SK-N-SH (cell line): ENCODE measurements at regions not wholly inside any gene's neighbourhood (a gene's known extent, or its start where the extent isn't known, plus 50 kb on each side); places are given as distances from the start of the nearest gene placed in this dataset.

ENCODE experiments used
- CTCF ChIA-PET: fragments of 300-600, 350-600 bp; formaldehyde crosslinking; extraction: SDS; loops from one replicate; lab custom pipeline; 2021; lab: Yijun Ruan, JAX
- POLR2A ChIA-PET: fragments of 350-600 bp; sonication (Branson Sonifier 250); formaldehyde crosslinking; extraction: SDS; loops from one replicate; lab custom pipeline; 2020; ENCODE audit warnings: antibody characterized with exemption, inconsistent platforms; lab: Yijun Ruan, JAX
- DNase-seq: peaks from one replicate; pipeline ENCODE4 v3.0.0; 2012
- H2AFZ ChIP-seq: fragments of 200-600 bp; sonication (generic); 2 replicates; pipeline ENCODE4 v1.8.1; 2016; ENCODE audit warnings: antibody characterized with exemption, mild to moderate bottlenecking, low read depth
- H3F3A ChIP-seq: fragments of 200-600 bp; sonication (generic); replicated peaks from 2 replicates; pipeline ENCODE3; 2016; ENCODE audit warnings: antibody characterized with exemption, mild to moderate bottlenecking; ENCODE audit not compliant: insufficient read depth
- H3K27ac ChIP-seq, 2 experiments: fragments of 200-500 bp in 1 of 2; fragments of 200-600 bp in 1 of 2; sonication (Bioruptor generic) in 1 of 2; sonication (generic), shearing (Covaris generic) in 1 of 2; 2 replicates each; pipeline versions ENCODE4 v1.5.1 to v1.6.1; 2014 to 2016; ENCODE audit warnings: low read depth in 2 of 2, inconsistent platforms in 1 of 2, low read length in 1 of 2, mild to moderate bottlenecking in 1 of 2, mixed read lengths in 1 of 2
- H3K27me3 ChIP-seq: fragments of 200-600 bp; sonication (generic), shearing (Covaris generic); 2 replicates; pipeline ENCODE4 v1.6.1; 2016; ENCODE audit warnings: mixed run types; ENCODE audit not compliant: insufficient read depth
- H3K36me3 ChIP-seq, 2 experiments: fragments of 200-500 bp in 1 of 2; fragments of 200-600 bp in 1 of 2; sonication (Bioruptor generic) in 1 of 2; sonication (generic) in 1 of 2; replicated peaks in 1 of 2; 2 replicates each; pipeline versions ENCODE3 to v1.5.1; 2014 to 2016; ENCODE audit warnings: low read length in 1 of 2, mild to moderate bottlenecking in 1 of 2; ENCODE audit not compliant: insufficient read depth in 2 of 2, control insufficient read depth in 1 of 2
- H3K4me1 ChIP-seq, 2 experiments: fragments of 200-500 bp in 1 of 2; fragments of 200-600 bp in 1 of 2; sonication (Bioruptor generic) in 1 of 2; sonication (generic), shearing (Covaris generic) in 1 of 2; 2 replicates each; pipeline versions ENCODE4 v1.5.1 to v1.6.1; 2014 to 2016; ENCODE audit warnings: low read depth in 1 of 2, low read length in 1 of 2, mixed run types in 1 of 2; ENCODE audit not compliant: insufficient read depth in 2 of 2, control insufficient read depth in 1 of 2
- H3K4me2 ChIP-seq: fragments of 200-600 bp; sonication (generic), shearing (Covaris generic); 2 replicates; pipeline ENCODE4 v1.6.1; 2017; ENCODE audit warnings: mixed run types
- H3K4me3 ChIP-seq, 2 experiments: fragments of 200-500 bp in 1 of 2; fragments of 200-600 bp in 1 of 2; sonication (Bioruptor generic) in 1 of 2; sonication (generic), shearing (Covaris generic) in 1 of 2; 2 replicates each; pipeline versions ENCODE4 v1.5.1 to v1.8.1; 2014 to 2016; ENCODE audit warnings: low read depth in 2 of 2, inconsistent platforms in 1 of 2, low read length in 1 of 2, mild to moderate bottlenecking in 1 of 2, mixed read lengths in 1 of 2, moderate library complexity in 1 of 2
- H3K79me2 ChIP-seq: fragments of 200-600 bp; sonication (generic); 2 replicates; pipeline ENCODE4 v1.8.1; 2017; ENCODE audit warnings: mild to moderate bottlenecking; ENCODE audit not compliant: insufficient read depth
- H3K9ac ChIP-seq: fragments of 200-600 bp; sonication (generic); 2 replicates; pipeline ENCODE4 v1.6.1; 2017; ENCODE audit warnings: mixed run types
- H3K9me2 ChIP-seq: fragments of 200-600 bp; sonication (generic); 2 replicates; pipeline ENCODE4 v1.6.1; 2017; ENCODE audit warnings: mixed run types
- H3K9me3 ChIP-seq: fragments of 200-600 bp; sonication (generic); 2 replicates; pipeline ENCODE4 v1.6.1; 2017; ENCODE audit warnings: mixed run types, mild to moderate bottlenecking, moderate library complexity
- H4K20me1 ChIP-seq: fragments of 200-600 bp; sonication (generic); 2 replicates; pipeline ENCODE4 v1.6.1; 2017; ENCODE audit warnings: mild to moderate bottlenecking, mixed run types; ENCODE audit not compliant: insufficient read depth
- CHD2 ChIP-seq: fragments of 150-350 bp; IDR thresholded peaks from 2 replicates; pipeline ENCODE4 v1.6.1; 2018; ENCODE audit warnings: low read length; ENCODE audit not compliant: partially characterized antibody
- FOXJ3 ChIP-seq: sonication (generic); formaldehyde crosslinking; IDR thresholded peaks from 2 replicates; pipeline ENCODE4 v1.5.1; 2020; ENCODE audit warnings: mild to moderate bottlenecking, missing genetic modification reagents
- GABPA ChIP-seq: IDR thresholded peaks from 2 replicates; pipeline ENCODE4 v1.4.0; 2012; ENCODE audit warnings: low read depth, mild to moderate bottlenecking
- JUND ChIP-seq: IDR thresholded peaks from 2 replicates; pipeline ENCODE4 v1.4.0; 2012
- MEF2A ChIP-seq: IDR thresholded peaks from 2 replicates; pipeline ENCODE4 v1.4.0; 2012; ENCODE audit warnings: low read depth, borderline replicate concordance
- MXI1 ChIP-seq: IDR thresholded peaks from 2 replicates; pipeline ENCODE4 v1.6.1; 2012; ENCODE audit warnings: mild to moderate bottlenecking, low read depth, low read length, improper control_type of control experiment
- NFIC ChIP-seq: IDR thresholded peaks from 2 replicates; pipeline ENCODE4 v1.4.0; 2012; ENCODE audit warnings: borderline replicate concordance
- POLR2AphosphoS5 ChIP-seq: IDR thresholded peaks from 2 replicates; pipeline ENCODE4 v1.6.1; 2012; ENCODE audit warnings: low read depth, low read length
- RAD21 ChIP-seq: IDR thresholded peaks from 2 replicates; pipeline ENCODE4 v1.6.1; 2012; ENCODE audit warnings: mild to moderate bottlenecking, low read length
- RFX5 ChIP-seq: IDR thresholded peaks from 2 replicates; pipeline ENCODE4 v1.6.1; 2012; ENCODE audit warnings: mild to moderate bottlenecking, improper control_type of control experiment, low read length
- RXRA ChIP-seq: IDR thresholded peaks from 2 replicates; pipeline ENCODE4 v1.4.0; 2012; ENCODE audit warnings: low read depth, mild to moderate bottlenecking, borderline replicate concordance
- SIN3A ChIP-seq: IDR thresholded peaks from 2 replicates; pipeline ENCODE4 v1.6.1; 2012; ENCODE audit warnings: low read depth, mild to moderate bottlenecking, low read length, moderate library complexity, borderline replicate concordance
- TCF12 ChIP-seq: IDR thresholded peaks from 2 replicates; pipeline ENCODE4 v1.4.0; 2012
- USF1 ChIP-seq: IDR thresholded peaks from 2 replicates; pipeline ENCODE4 v1.4.0; 2012; ENCODE audit warnings: low read depth, borderline replicate concordance
- YY1 ChIP-seq: IDR thresholded peaks from 2 replicates; pipeline ENCODE4 v1.4.0; 2012; ENCODE audit warnings: low read depth, mild to moderate bottlenecking
- WGBS: methylation state at CpG from one replicate; pipeline ENCODE4 v1.1.6; 2017; ENCODE audit warnings: low lambda C conversion rate; 5-methylcytosine and 5-hydroxymethylcytosine counted together
- TF ChIP-seq, protein P1 (sequence below): fragments of 150-350 bp; IDR thresholded peaks from 2 replicates; pipeline ENCODE4 v1.6.1; 2017; ENCODE audit warnings: antibody characterized with exemption, low read length, low read depth, borderline replicate concordance
- TF ChIP-seq, protein P2 (sequence below): IDR thresholded peaks from 2 replicates; pipeline ENCODE4 v1.6.1; 2012; ENCODE audit warnings: mild to moderate bottlenecking, low read depth, low read length, moderate library complexity
- TF ChIP-seq, protein P3 (sequence below): fragments of 200-600 bp; sonication (generic); IDR thresholded peaks from 2 replicates; pipeline ENCODE4 v1.6.1; 2017; ENCODE audit warnings: antibody characterized with exemption, mild to moderate bottlenecking, moderate library complexity
- TF ChIP-seq, protein P4 (sequence below): IDR thresholded peaks from 2 replicates; pipeline ENCODE4 v1.4.0; 2012; ENCODE audit warnings: low read depth, borderline replicate concordance
- TF ChIP-seq, protein P5 (sequence below): IDR thresholded peaks from 2 replicates; pipeline ENCODE4 v1.4.0; 2012; ENCODE audit warnings: low read depth

GRCh38 chr2:45167920-45168629 lies 158.8 kb upstream of the SIX2 start:
- Histone ChIP-seq H3K9me2 (no peaks in the 10 kb centered on the region), H3K27me3 (no peaks in the 10 kb centered on the region), H3K4me2 (peak overlapping the region; percentile 76), H4K20me1 (no peaks in the 10 kb centered on the region), H3K36me3 (no peaks in the 10 kb centered on the region), H3F3A (peaks cover 20% of the 10 kb centered on the region), H3K9ac (no peak overlapping the region), H3K4me1 (peaks cover 8 to 14% of the 10 kb centered on the region in 2 experiments; a peak in 3 of 4 replicates), H3K79me2 (no peaks in the 10 kb centered on the region), H3K27ac (no peak overlapping the region), H3K9me3 (no peaks in the 10 kb centered on the region), H3K4me3 (peak overlapping the region in 1 of 2 experiments; percentile 62; a peak in 3 of 4 replicates), H2AFZ (0 out of 2 replicates have a peak overlapping the region, but pooled peaks have one; percentile 65)
- TF ChIP-seq POLR2AphosphoS5, result no peak
- no peak for TF ChIP-seq FOXJ3 (CRISPR knock-in tag)
- TF ChIP-seq SIN3A, result no peak
- TF ChIP-seq, protein P1, sequence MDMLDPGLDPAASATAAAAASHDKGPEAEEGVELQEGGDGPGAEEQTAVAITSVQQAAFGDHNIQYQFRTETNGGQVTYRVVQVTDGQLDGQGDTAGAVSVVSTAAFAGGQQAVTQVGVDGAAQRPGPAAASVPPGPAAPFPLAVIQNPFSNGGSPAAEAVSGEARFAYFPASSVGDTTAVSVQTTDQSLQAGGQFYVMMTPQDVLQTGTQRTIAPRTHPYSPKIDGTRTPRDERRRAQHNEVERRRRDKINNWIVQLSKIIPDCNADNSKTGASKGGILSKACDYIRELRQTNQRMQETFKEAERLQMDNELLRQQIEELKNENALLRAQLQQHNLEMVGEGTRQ, result no peak
- TF ChIP-seq, protein P2, sequence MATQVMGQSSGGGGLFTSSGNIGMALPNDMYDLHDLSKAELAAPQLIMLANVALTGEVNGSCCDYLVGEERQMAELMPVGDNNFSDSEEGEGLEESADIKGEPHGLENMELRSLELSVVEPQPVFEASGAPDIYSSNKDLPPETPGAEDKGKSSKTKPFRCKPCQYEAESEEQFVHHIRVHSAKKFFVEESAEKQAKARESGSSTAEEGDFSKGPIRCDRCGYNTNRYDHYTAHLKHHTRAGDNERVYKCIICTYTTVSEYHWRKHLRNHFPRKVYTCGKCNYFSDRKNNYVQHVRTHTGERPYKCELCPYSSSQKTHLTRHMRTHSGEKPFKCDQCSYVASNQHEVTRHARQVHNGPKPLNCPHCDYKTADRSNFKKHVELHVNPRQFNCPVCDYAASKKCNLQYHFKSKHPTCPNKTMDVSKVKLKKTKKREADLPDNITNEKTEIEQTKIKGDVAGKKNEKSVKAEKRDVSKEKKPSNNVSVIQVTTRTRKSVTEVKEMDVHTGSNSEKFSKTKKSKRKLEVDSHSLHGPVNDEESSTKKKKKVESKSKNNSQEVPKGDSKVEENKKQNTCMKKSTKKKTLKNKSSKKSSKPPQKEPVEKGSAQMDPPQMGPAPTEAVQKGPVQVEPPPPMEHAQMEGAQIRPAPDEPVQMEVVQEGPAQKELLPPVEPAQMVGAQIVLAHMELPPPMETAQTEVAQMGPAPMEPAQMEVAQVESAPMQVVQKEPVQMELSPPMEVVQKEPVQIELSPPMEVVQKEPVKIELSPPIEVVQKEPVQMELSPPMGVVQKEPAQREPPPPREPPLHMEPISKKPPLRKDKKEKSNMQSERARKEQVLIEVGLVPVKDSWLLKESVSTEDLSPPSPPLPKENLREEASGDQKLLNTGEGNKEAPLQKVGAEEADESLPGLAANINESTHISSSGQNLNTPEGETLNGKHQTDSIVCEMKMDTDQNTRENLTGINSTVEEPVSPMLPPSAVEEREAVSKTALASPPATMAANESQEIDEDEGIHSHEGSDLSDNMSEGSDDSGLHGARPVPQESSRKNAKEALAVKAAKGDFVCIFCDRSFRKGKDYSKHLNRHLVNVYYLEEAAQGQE, result no peak
- no peak for TF ChIP-seq TCF12
- no peak for TF ChIP-seq MXI1
- no peak for TF ChIP-seq JUND
- TF ChIP-seq USF1, result no peak
- TF ChIP-seq MEF2A, result no peak
- no peak for TF ChIP-seq CHD2
- no peak for TF ChIP-seq NFIC
- no peak for TF ChIP-seq RXRA
- no peak for TF ChIP-seq RFX5
- TF ChIP-seq GABPA, result no peak
- TF ChIP-seq, protein P3, sequence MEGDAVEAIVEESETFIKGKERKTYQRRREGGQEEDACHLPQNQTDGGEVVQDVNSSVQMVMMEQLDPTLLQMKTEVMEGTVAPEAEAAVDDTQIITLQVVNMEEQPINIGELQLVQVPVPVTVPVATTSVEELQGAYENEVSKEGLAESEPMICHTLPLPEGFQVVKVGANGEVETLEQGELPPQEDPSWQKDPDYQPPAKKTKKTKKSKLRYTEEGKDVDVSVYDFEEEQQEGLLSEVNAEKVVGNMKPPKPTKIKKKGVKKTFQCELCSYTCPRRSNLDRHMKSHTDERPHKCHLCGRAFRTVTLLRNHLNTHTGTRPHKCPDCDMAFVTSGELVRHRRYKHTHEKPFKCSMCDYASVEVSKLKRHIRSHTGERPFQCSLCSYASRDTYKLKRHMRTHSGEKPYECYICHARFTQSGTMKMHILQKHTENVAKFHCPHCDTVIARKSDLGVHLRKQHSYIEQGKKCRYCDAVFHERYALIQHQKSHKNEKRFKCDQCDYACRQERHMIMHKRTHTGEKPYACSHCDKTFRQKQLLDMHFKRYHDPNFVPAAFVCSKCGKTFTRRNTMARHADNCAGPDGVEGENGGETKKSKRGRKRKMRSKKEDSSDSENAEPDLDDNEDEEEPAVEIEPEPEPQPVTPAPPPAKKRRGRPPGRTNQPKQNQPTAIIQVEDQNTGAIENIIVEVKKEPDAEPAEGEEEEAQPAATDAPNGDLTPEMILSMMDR, result no peak
- TF ChIP-seq YY1, result no peak
- TF ChIP-seq, protein P4, sequence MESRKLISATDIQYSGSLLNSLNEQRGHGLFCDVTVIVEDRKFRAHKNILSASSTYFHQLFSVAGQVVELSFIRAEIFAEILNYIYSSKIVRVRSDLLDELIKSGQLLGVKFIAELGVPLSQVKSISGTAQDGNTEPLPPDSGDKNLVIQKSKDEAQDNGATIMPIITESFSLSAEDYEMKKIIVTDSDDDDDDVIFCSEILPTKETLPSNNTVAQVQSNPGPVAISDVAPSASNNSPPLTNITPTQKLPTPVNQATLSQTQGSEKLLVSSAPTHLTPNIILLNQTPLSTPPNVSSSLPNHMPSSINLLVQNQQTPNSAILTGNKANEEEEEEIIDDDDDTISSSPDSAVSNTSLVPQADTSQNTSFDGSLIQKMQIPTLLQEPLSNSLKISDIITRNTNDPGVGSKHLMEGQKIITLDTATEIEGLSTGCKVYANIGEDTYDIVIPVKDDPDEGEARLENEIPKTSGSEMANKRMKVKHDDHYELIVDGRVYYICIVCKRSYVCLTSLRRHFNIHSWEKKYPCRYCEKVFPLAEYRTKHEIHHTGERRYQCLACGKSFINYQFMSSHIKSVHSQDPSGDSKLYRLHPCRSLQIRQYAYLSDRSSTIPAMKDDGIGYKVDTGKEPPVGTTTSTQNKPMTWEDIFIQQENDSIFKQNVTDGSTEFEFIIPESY, result no peak
- TF ChIP-seq RAD21, result no peak
- TF ChIP-seq, protein P5, sequence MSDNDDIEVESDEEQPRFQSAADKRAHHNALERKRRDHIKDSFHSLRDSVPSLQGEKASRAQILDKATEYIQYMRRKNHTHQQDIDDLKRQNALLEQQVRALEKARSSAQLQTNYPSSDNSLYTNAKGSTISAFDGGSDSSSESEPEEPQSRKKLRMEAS, result no peak
- ChIA-PET POLR2A (interaction anchor here (0.7 to 2.5 kb wide), 2 partner anchors 23 to 649 kb away, joined by 7 to 11 read pairs; no protein-coding TSS in a partner anchor), CTCF (interaction anchor here (0.6 to 3.8 kb wide), 19 partner anchors 7 to 327 kb away, joined by 3 to 26 read pairs (median 5); no protein-coding TSS in a partner anchor)
- 72% methylated on average over 10 of the region's 10 CpGs for WGBS
- DNase-seq, result peak; percentile 22
